Activated CD8-positive, alpha-beta T cell treated with anti-CD3 and anti-CD28 coated beads for 36 hours (primary cell): ENCODE measurements at regions not wholly inside any gene's neighbourhood (a gene's known extent, or its start where the extent isn't known, plus 50 kb on each side); places are given as distances from the start of the nearest gene placed in this dataset.

ENCODE experiments used
- ATAC-seq: fragments of 200-7000 bp; cut with Tn5 transposase; one replicate; pipeline ENCODE4 v1.10.0; 2021; ENCODE audit warnings: mild to moderate bottlenecking, moderate library complexity
- CTCF ChIA-PET: fragments of 350-600 bp; sonication (Branson Sonifier 250); formaldehyde crosslinking; loops from one replicate; lab custom pipeline; 2021; ENCODE audit warnings: antibody characterized with exemption; lab: Charles Lee
- POLR2A ChIA-PET: fragments of 350-600 bp; sonication (Branson Sonifier 250); formaldehyde crosslinking; loops from one replicate; lab custom pipeline; 2021; ENCODE audit warnings: antibody characterized with exemption; lab: Charles Lee
- DNase-seq: peaks from one replicate; pipeline ENCODE4 v3.0.0-alpha.2; 2020
- H3K27ac Mint-ChIP-seq: one replicate; pipeline ENCODE4 v1.8.0; 2021; ENCODE audit warnings: mild to moderate bottlenecking, mixed read lengths
- H3K27me3 Mint-ChIP-seq: one replicate; pipeline ENCODE4 v1.8.0; 2021; ENCODE audit warnings: mixed read lengths
- H3K36me3 Mint-ChIP-seq: one replicate; pipeline ENCODE4 v1.8.0; 2021; ENCODE audit warnings: low read depth, mixed read lengths
- H3K4me1 Mint-ChIP-seq: one replicate; pipeline ENCODE4 v1.8.0; 2021; ENCODE audit warnings: low read depth, mixed read lengths
- H3K4me3 Mint-ChIP-seq: one replicate; pipeline ENCODE4 v1.8.0; 2021; ENCODE audit warnings: mild to moderate bottlenecking, moderate library complexity, mixed read lengths
- H3K9me3 Mint-ChIP-seq: one replicate; pipeline ENCODE4 v1.8.0; 2021; ENCODE audit warnings: mixed read lengths
- CTCF ChIP-seq: fragments of 200-600 bp; IDR thresholded peaks from one replicate; pipeline ENCODE4 v1.8.0; 2022; ENCODE audit warnings: antibody characterized with exemption, mild to moderate bottlenecking
- intact Hi-C: fragments of 100-400 bp; cut with micrococcal nuclease; formaldehyde crosslinking; loops from one replicate; pipeline ENCODE4 v1.10.0; 2022

- ATAC-seq = no peak
- Mint-ChIP-seq H3K27me3 (no peaks in the 10 kb centered on the region), H3K4me1 (no peaks in the 10 kb centered on the region), H3K9me3 (peaks cover 2% of the 10 kb centered on the region), H3K4me3 (no peak overlapping the region), H3K36me3 (no peaks in the 10 kb centered on the region), H3K27ac (no peak overlapping the region)
- TF ChIP-seq CTCF = no peak
- ChIA-PET POLR2A (no interaction called here), CTCF (no interaction called here)
- no peak for DNase-seq
- intact Hi-C loops = no loop called here
Measured at GRCh38 chr3:191557322-191557721, 96.4 kb downstream of the PYDC2 start.

GRCh38 chr3:191563722-191564121 lies 102.8 kb downstream of the PYDC2 start:
- H3K36me3 Mint-ChIP-seq = no peaks in the 10 kb centered on the region
- H3K27me3 Mint-ChIP-seq = no peaks in the 10 kb centered on the region
- CTCF ChIA-PET = no interaction called here
- H3K27ac Mint-ChIP-seq = no peak overlapping the region
- peaks cover 10% of the 10 kb centered on the region for H3K9me3 Mint-ChIP-seq
- intact Hi-C loops = no loop called here
- no peak for TF ChIP-seq CTCF
- no peak overlapping the region for H3K4me3 Mint-ChIP-seq
- H3K4me1 Mint-ChIP-seq = no peaks in the 10 kb centered on the region
- POLR2A ChIA-PET = no interaction called here
- DNase-seq (no peak), ATAC-seq (no peak)

GRCh38 chr3:191566469-191566868 lies 105.5 kb downstream of the PYDC2 start:
- Mint-ChIP-seq H3K9me3 (peaks cover 9% of the 10 kb centered on the region), H3K27me3 (no peaks in the 10 kb centered on the region), H3K4me3 (no peak overlapping the region), H3K36me3 (no peaks in the 10 kb centered on the region), H3K4me1 (no peaks in the 10 kb centered on the region), H3K27ac (no peak overlapping the region)
- POLR2A ChIA-PET = interaction anchor here (0.6 kb wide), 1 partner anchor 70 kb away, joined by 3 read pairs; no protein-coding TSS in a partner anchor
- no peak for TF ChIP-seq CTCF
- ATAC-seq = no peak
- intact Hi-C loops = no loop called here
- CTCF ChIA-PET = no interaction called here
- no peak for DNase-seq

GRCh38 chr3:191568206-191568605 lies 107.2 kb downstream of the PYDC2 start:
- no peaks in the 10 kb centered on the region for H3K27me3 Mint-ChIP-seq
- H3K4me3 Mint-ChIP-seq = no peak overlapping the region
- no peak for TF ChIP-seq CTCF
- H3K9me3 Mint-ChIP-seq = peaks cover 9% of the 10 kb centered on the region
- H3K4me1 Mint-ChIP-seq = no peaks in the 10 kb centered on the region
- CTCF ChIA-PET = no interaction called here
- ATAC-seq (no peak), DNase-seq (no peak)
- POLR2A ChIA-PET = no interaction called here
- no peak overlapping the region for H3K27ac Mint-ChIP-seq
- no peaks in the 10 kb centered on the region for H3K36me3 Mint-ChIP-seq
- intact Hi-C loops = no loop called here

- POLR2A ChIA-PET = no interaction called here
- CTCF ChIA-PET = no interaction called here
- H3K4me3 Mint-ChIP-seq = no peak overlapping the region
- no peaks in the 10 kb centered on the region for H3K4me1 Mint-ChIP-seq
- intact Hi-C loops = no loop called here
- ATAC-seq = no peak
- H3K36me3 Mint-ChIP-seq = no peaks in the 10 kb centered on the region
- no peak overlapping the region for H3K27ac Mint-ChIP-seq
- H3K27me3 Mint-ChIP-seq = no peaks in the 10 kb centered on the region
- TF ChIP-seq CTCF = no peak
- H3K9me3 Mint-ChIP-seq = peaks cover 3% of the 10 kb centered on the region
- no peak for DNase-seq
Measured at GRCh38 chr3:191592105-191592504, 131.1 kb downstream of the PYDC2 start.
